CD14-positive monocyte (primary cell): ENCODE measurements at regions not wholly inside any gene's neighbourhood (a gene's known extent, or its start where the extent isn't known, plus 50 kb on each side); places are given as distances from the start of the nearest gene placed in this dataset.

Experiments
- DNase-seq, 3 donors: peaks; one replicate each; pipeline ENCODE4 v3.0.0-alpha.2; 2011 to 2022
- H2AFZ ChIP-seq: 2 replicates; pipeline ENCODE4 v1.6.0; 2012; ENCODE audit warnings: mild to moderate bottlenecking, low read depth, low read length, inconsistent platforms; ENCODE audit not compliant: insufficient read depth, poor library complexity, severe bottlenecking
- H3K27ac ChIP-seq, 2 donors: 1 replicate in 1 of 2; 2 replicates in 1 of 2; pipeline ENCODE4 v1.5.1; 2012 to 2013; ENCODE audit warnings: low read length in 2 of 2, control low read depth in 1 of 2, inconsistent platforms in 1 of 2, low read depth in 1 of 2, mild to moderate bottlenecking in 1 of 2
- H3K27me3 ChIP-seq, 2 donors: one replicate each; pipeline versions ENCODE4 v1.6.0 to v1.6.1; 2011 to 2013; ENCODE audit warnings: low read length in 2 of 2; ENCODE audit not compliant: control insufficient read depth in 2 of 2, insufficient read depth in 2 of 2
- H3K36me3 ChIP-seq, 2 donors: replicated peaks in 1 of 2; 1 replicate in 1 of 2; 2 replicates in 1 of 2; pipeline versions ENCODE4 v1.5.1 to v1.6.1; 2012 to 2013; ENCODE audit warnings: low read length in 2 of 2, control low read depth in 1 of 2, inconsistent platforms in 1 of 2, mild to moderate bottlenecking in 1 of 2; ENCODE audit not compliant: insufficient read depth in 2 of 2, control insufficient read depth in 1 of 2
- H3K4me1 ChIP-seq, 2 donors: 1 replicate in 1 of 2; 2 replicates in 1 of 2; pipeline versions ENCODE4 v1.5.1 to v1.6.1; 2012 to 2013; ENCODE audit warnings: low read length in 2 of 2, control low read depth in 1 of 2, inconsistent platforms in 1 of 2, mild to moderate bottlenecking in 1 of 2, moderate library complexity in 1 of 2; ENCODE audit not compliant: insufficient read depth in 2 of 2, control insufficient read depth in 1 of 2
- H3K4me2 ChIP-seq: replicated peaks from 2 replicates; pipeline ENCODE3; 2012; ENCODE audit warnings: low read length, moderate library complexity, mild to moderate bottlenecking; ENCODE audit not compliant: poor library complexity, severe bottlenecking; ENCODE audit errors: extremely low read depth
- H3K4me3 ChIP-seq, 3 experiments: fragments of 200-600 bp in 1 of 3; sonication (generic) in 1 of 3; replicated peaks in 1 of 3; 1 replicate in 2 of 3; 2 replicates in 1 of 3; pipeline ENCODE4 v1.5.1; 2011 to 2013; ENCODE audit warnings: low read length in 3 of 3, mild to moderate bottlenecking in 3 of 3, control low read depth in 2 of 3, low read depth in 2 of 3, inconsistent platforms in 1 of 3, moderate library complexity in 1 of 3
- H3K79me2 ChIP-seq: 2 replicates; pipeline ENCODE4 v1.6.0; 2012; ENCODE audit warnings: mild to moderate bottlenecking, control low read depth, inconsistent platforms, low read length, moderate library complexity; ENCODE audit not compliant: insufficient read depth
- H3K9ac ChIP-seq: 2 replicates; pipeline ENCODE4 v1.6.0; 2017; ENCODE audit warnings: low read length, mild to moderate bottlenecking; ENCODE audit not compliant: insufficient read depth, poor library complexity, severe bottlenecking
- H3K9me3 ChIP-seq, 2 donors: replicated peaks in 1 of 2; 1 replicate in 1 of 2; 2 replicates in 1 of 2; pipeline versions ENCODE4 v1.5.1 to v1.6.1; 2012 to 2013; ENCODE audit warnings: low read length in 2 of 2, control low read depth in 1 of 2; ENCODE audit not compliant: control insufficient read depth in 1 of 2, insufficient read depth in 1 of 2
- H4K20me1 ChIP-seq: 2 replicates; pipeline ENCODE4 v1.6.0; 2012; ENCODE audit warnings: mild to moderate bottlenecking, low read length, control low read depth, moderate library complexity; ENCODE audit not compliant: insufficient read depth
- H3K27ac Mint-ChIP-seq, 7 donors: one replicate each; pipeline ENCODE4 v1.8.0; 2020; ENCODE audit warnings: mild to moderate bottlenecking in 7 of 7, mixed read lengths in 7 of 7, moderate library complexity in 6 of 7, inconsistent platforms in 2 of 7
- H3K27me3 Mint-ChIP-seq, 3 donors: one replicate each; pipeline ENCODE4 v1.8.0; 2021 to 2022; ENCODE audit warnings: low read depth in 3 of 3, mild to moderate bottlenecking in 3 of 3, mixed read lengths in 3 of 3, moderate library complexity in 3 of 3, inconsistent platforms in 1 of 3
- H3K36me3 Mint-ChIP-seq, 2 donors: one replicate each; pipeline ENCODE4 v1.8.0; 2020; ENCODE audit warnings: mixed read lengths in 2 of 2, inconsistent platforms in 1 of 2, mild to moderate bottlenecking in 1 of 2
- H3K4me1 Mint-ChIP-seq: one replicate; pipeline ENCODE4 v1.8.0; 2020; ENCODE audit warnings: mild to moderate bottlenecking, mixed read lengths
- H3K4me3 Mint-ChIP-seq, 2 donors: one replicate each; pipeline ENCODE4 v1.8.0; 2020; ENCODE audit warnings: mild to moderate bottlenecking in 2 of 2, mixed read lengths in 2 of 2, moderate library complexity in 1 of 2
- H3K9me3 Mint-ChIP-seq, 7 donors: one replicate each; pipeline ENCODE4 v1.8.0; 2020 to 2022; ENCODE audit warnings: mixed read lengths in 7 of 7, mild to moderate bottlenecking in 6 of 7, moderate library complexity in 6 of 7, inconsistent platforms in 2 of 7
- CTCF ChIP-seq: fragments of 200-600 bp; IDR thresholded peaks from one replicate; pipeline ENCODE4 v1.8.0; 2022; ENCODE audit warnings: antibody characterized with exemption, mild to moderate bottlenecking
- WGBS: methylation state at CpG from one replicate; pipeline ENCODE4 v1.1.5; 2013; ENCODE audit warnings: missing lambda C conversion rate; ENCODE audit not compliant: insufficient coverage; 5-methylcytosine and 5-hydroxymethylcytosine counted together
- intact Hi-C, 2 donors: fragments of 100-400 bp; cut with micrococcal nuclease; formaldehyde crosslinking; loops; one replicate each; pipeline versions ENCODE4 v1.15.0 to v1.15.1; 2023

GRCh38 chr2:16777123-16777870, 111.7 kb upstream of the CYRIA start:
- Histone ChIP-seq H3K27me3 (no peaks in the 10 kb centered on the region), H3K9me3 (peaks cover 0 to 3% of the 10 kb centered on the region in 2 donors), H3K36me3 (no peaks in the 10 kb centered on the region), H3K27ac (no peak overlapping the region), H3K4me2 (no peak overlapping the region), H3K4me3 (no peak overlapping the region), H2AFZ (no peak overlapping the region), H3K79me2 (no peaks in the 10 kb centered on the region), H3K4me1 (peaks cover 10 to 13% of the 10 kb centered on the region in 2 donors), H3K9ac (no peak overlapping the region), H4K20me1 (no peaks in the 10 kb centered on the region)
- H3K4me3 Mint-ChIP-seq: peak overlapping the region in 1 of 2 donors; percentile 52
- H3K4me1 Mint-ChIP-seq: peaks cover 19% of the 10 kb centered on the region
- no peak for TF ChIP-seq CTCF
- peaks cover 0 to 6% (median 2%) of the 10 kb centered on the region in 7 donors for H3K9me3 Mint-ChIP-seq
- H3K27ac Mint-ChIP-seq: no peak overlapping the region
- H3K36me3 Mint-ChIP-seq: no peaks in the 10 kb centered on the region
- DNase-seq: no peak
- 96% methylated on average over 8 of the region's 10 CpGs for WGBS
- intact Hi-C loops: loop anchor here in 1 of 2 donors (10.0 kb wide), 2 partner anchors 368 to 898 kb away; no protein-coding TSS in a partner anchor
- H3K27me3 Mint-ChIP-seq: peaks cover 0 to 4% (median 2%) of the 10 kb centered on the region in 3 donors

- no peak for TF ChIP-seq CTCF
- H3K36me3 Mint-ChIP-seq: no peaks in the 10 kb centered on the region
- intact Hi-C loops: loop anchor here (2.0 to 10.0 kb wide), 3 partner anchors 125 to 899 kb away; no protein-coding TSS in a partner anchor
- no peak overlapping the region for H3K4me3 ChIP-seq
- peaks cover 19% of the 10 kb centered on the region for H3K4me1 Mint-ChIP-seq
- DNase-seq: no peak
- no peak overlapping the region for H3K4me2 ChIP-seq
- peaks cover 10 to 13% of the 10 kb centered on the region in 2 donors for H3K4me1 ChIP-seq
- WGBS: no CpG with 5 or more reads among the region's 1 CpG
- H3K27ac ChIP-seq: no peak overlapping the region
- no peaks in the 10 kb centered on the region for H3K79me2 ChIP-seq
- no peaks in the 10 kb centered on the region for H4K20me1 ChIP-seq
- peak overlapping the region in 1 of 7 donors; percentile 21 for H3K27ac Mint-ChIP-seq
- H3K27me3 Mint-ChIP-seq: peaks cover 0 to 4% (median 2%) of the 10 kb centered on the region in 3 donors
- H3K27me3 ChIP-seq: no peaks in the 10 kb centered on the region
- no peak overlapping the region for H3K4me3 Mint-ChIP-seq
- H3K36me3 ChIP-seq: no peaks in the 10 kb centered on the region
- no peak overlapping the region for H3K9ac ChIP-seq
- no peak overlapping the region for H2AFZ ChIP-seq
- H3K9me3 ChIP-seq: peaks cover 0 to 3% of the 10 kb centered on the region in 2 donors
- H3K9me3 Mint-ChIP-seq: peaks cover 0 to 6% (median 2%) of the 10 kb centered on the region in 7 donors
Measured at GRCh38 chr2:16775899-16776231, 110.2 kb upstream of the CYRIA start.
